ENCODE measurements at regions not wholly inside any gene's neighbourhood (a gene's known extent, or its start where the extent isn't known, plus 50 kb on each side); places are given as distances from the start of the nearest gene placed in this dataset.

GRCh38 chr12:47396902-47397663 lies 308.7 kb downstream of the RPAP3 start:
- no peak for ATAC-seq
- CTCF ChIA-PET = interaction anchor here (0.6 to 2.9 kb wide), 15 partner anchors 9 to 377 kb away, joined by 3 to 49 read pairs (median 4); no protein-coding TSS in a partner anchor
- no peaks in the 10 kb centered on the region for H3K27me3 Mint-ChIP-seq (ENCODE audit: low read depth)
- no peak for DNase-seq (ENCODE audit: low spot score)
- peaks cover 12% of the 10 kb centered on the region for H3K36me3 Mint-ChIP-seq
- peaks cover 21% of the 10 kb centered on the region for H3K9me3 Mint-ChIP-seq
- POLR2A ChIA-PET = no interaction called here
- peaks cover 17% of the 10 kb centered on the region for H3K4me1 Mint-ChIP-seq
- no peak overlapping the region for H3K27ac Mint-ChIP-seq
- no peak overlapping the region for H3K4me3 Mint-ChIP-seq
- no peak for TF ChIP-seq PREB (CRISPR knock-in tag; IDR thresholded peaks at IDR 0.05; ENCODE audit: borderline replicate concordance)
- peak; percentile 21; the same call in 1 of the 2 replicates for TF ChIP-seq CTCF (IDR thresholded peaks at IDR 0.05)
- no peak for TF ChIP-seq ZNF219 (CRISPR knock-in tag; IDR thresholded peaks at IDR 0.05; ENCODE audit: borderline replicate concordance)

GRCh38 chr12:47394070-47394469 lies 311.8 kb downstream of the RPAP3 start:
- POLR2A ChIA-PET = no interaction called here
- Mint-ChIP-seq H3K4me1 (peaks cover 21% of the 10 kb centered on the region), H3K27me3 (ENCODE audit: low read depth) (no peaks in the 10 kb centered on the region), H3K9me3 (peaks cover 27% of the 10 kb centered on the region), H3K4me3 (no peak overlapping the region), H3K27ac (no peak overlapping the region), H3K36me3 (peaks cover 12% of the 10 kb centered on the region)
- no peak for ATAC-seq
- no peak for TF ChIP-seq GTF2I (CRISPR knock-in tag; conservative IDR thresholded peaks at IDR 0.05)
- TF ChIP-seq ZNF281 (CRISPR knock-in tag; IDR thresholded peaks at IDR 0.05) = no peak
- no peak for TF ChIP-seq NR2C2 (CRISPR knock-in tag; IDR thresholded peaks at IDR 0.05)
- no peak for TF ChIP-seq NR1H2 (CRISPR knock-in tag; IDR thresholded peaks at IDR 0.05)
- no peak for TF ChIP-seq GRHL2 (CRISPR knock-in tag; IDR thresholded peaks at IDR 0.05; ENCODE audit: insufficient replicate concordance, severe bottlenecking)
- DNase-seq (ENCODE audit: low spot score) = no peak
- CTCF ChIA-PET = interaction anchor here (1.5 kb wide), 1 partner anchor 14 kb away, joined by 4 read pairs; no protein-coding TSS in a partner anchor

GRCh38 chr12:47393403-47393790 lies 312.4 kb downstream of the RPAP3 start:
- no peaks in the 10 kb centered on the region for H3K27me3 Mint-ChIP-seq (ENCODE audit: low read depth)
- H3K4me1 Mint-ChIP-seq = peaks cover 28% of the 10 kb centered on the region
- ATAC-seq = no peak

More at GRCh38 chr12:47393403-47393790, 312.4 kb downstream of the RPAP3 start:
- CTCF ChIA-PET = interaction anchor here (1.5 kb wide), 1 partner anchor 15 kb away, joined by 4 read pairs; no protein-coding TSS in a partner anchor
- no peak for DNase-seq (ENCODE audit: low spot score)
- POLR2A ChIA-PET = no interaction called here
- Mint-ChIP-seq H3K9me3 (peaks cover 28% of the 10 kb centered on the region), H3K36me3 (peaks cover 12% of the 10 kb centered on the region), H3K4me3 (no peak overlapping the region), H3K27ac (no peak overlapping the region)
- TF ChIP-seq OVOL2 (CRISPR knock-in tag; IDR thresholded peaks at IDR 0.05; ENCODE audit: borderline replicate concordance) (no peak), MLX (CRISPR knock-in tag; IDR thresholded peaks at IDR 0.05) (no peak), E2F1 (CRISPR knock-in tag; IDR thresholded peaks at IDR 0.05) (no peak), TP53 (CRISPR knock-in tag; IDR thresholded peaks at IDR 0.05) (no peak), E2F4 (CRISPR knock-in tag; IDR thresholded peaks at IDR 0.05; ENCODE audit: borderline replicate concordance, low read depth) (no peak), ZNF317 (CRISPR knock-in tag; IDR thresholded peaks at IDR 0.05; ENCODE audit: borderline replicate concordance, low read depth) (no peak), ZNF423 (CRISPR knock-in tag; IDR thresholded peaks at IDR 0.05) (no peak), KAT7 (CRISPR knock-in tag; IDR thresholded peaks at IDR 0.05; ENCODE audit: borderline replicate concordance) (no peak)

Data from WTC11 (cell line).